Suprapubic skin (tissue), 3 donors: ENCODE measurements at regions not wholly inside any gene's neighbourhood (a gene's known extent, or its start where the extent isn't known, plus 50 kb on each side); places are given as distances from the start of the nearest gene placed in this dataset.

Experiments used
- CTCF ChIP-seq, 2 donors: fragments of 200-600 bp in 1 of 2; fragments of 450-650 bp in 1 of 2; sonication (generic) in 1 of 2; IDR thresholded peaks; one replicate each; pipeline ENCODE4 v1.5.1; 2016 to 2019; ENCODE audit warnings: antibody characterized with exemption in 2 of 2, mild to moderate bottlenecking in 1 of 2, moderate library complexity in 1 of 2
- EP300 ChIP-seq: sonication (generic); formaldehyde crosslinking; IDR thresholded peaks from one replicate; pipeline ENCODE4 v1.6.1; 2017; ENCODE audit warnings: antibody characterized with exemption
- POLR2A ChIP-seq, 2 donors: fragments of 450-650 bp; IDR thresholded peaks; one replicate each; pipeline ENCODE4 v1.6.1; 2017; ENCODE audit warnings: antibody characterized with exemption in 2 of 2, mild to moderate bottlenecking in 2 of 2, moderate library complexity in 2 of 2

- TF ChIP-seq CTCF (IDR thresholded peaks at IDR 0.05) = no peak
- TF ChIP-seq POLR2A (IDR thresholded peaks at IDR 0.05) = no peak
- TF ChIP-seq EP300 = no peak
Observed at GRCh38 chr1:30400507-30400906, 322.9 kb downstream of the MATN1 start.
